Epithelial cell of prostate (primary cell): ENCODE measurements at regions not wholly inside any gene's neighbourhood (a gene's known extent, or its start where the extent isn't known, plus 50 kb on each side); places are given as distances from the start of the nearest gene placed in this dataset.
A peak's percentile ranks its signal among the peaks of the same experiment; 100 is the strongest.

Source experiments
- DNase-seq: peaks from one replicate; pipeline ENCODE4 v3.0.0-alpha.2; 2011; ENCODE audit warnings: low read depth, low spot score
- H3K27ac ChIP-seq: fragments of 450-650 bp; 2 replicates; pipeline ENCODE4 v1.5.1; 2017; ENCODE audit warnings: mild to moderate bottlenecking

GRCh38 chr4:136893573-136893972, 638.7 kb downstream of the PCDH18 start:
- no peak for DNase-seq
- H3K27ac ChIP-seq, result no peak overlapping the region

- DNase-seq, result no peak
- no peak overlapping the region for H3K27ac ChIP-seq
Observed at GRCh38 chr4:136881666-136882065, 650.6 kb downstream of the PCDH18 start.

- DNase-seq, result no peak
- H3K27ac ChIP-seq, result no peak overlapping the region
Observed at GRCh38 chr4:136873555-136873954, 658.7 kb downstream of the PCDH18 start.

- H3K27ac ChIP-seq, result no peak overlapping the region
- DNase-seq, result no peak
Observed at GRCh38 chr4:136867465-136867864, 664.8 kb downstream of the PCDH18 start.

- DNase-seq, result no peak
- H3K27ac ChIP-seq, result no peak overlapping the region
Observed at GRCh38 chr4:136865526-136865925, 666.8 kb downstream of the PCDH18 start.

- DNase-seq, result peak; percentile 2
- no peak overlapping the region for H3K27ac ChIP-seq
Observed at GRCh38 chr4:136864604-136865185, 667.6 kb downstream of the PCDH18 start.

- no peak for DNase-seq
- no peak overlapping the region for H3K27ac ChIP-seq
Observed at GRCh38 chr4:136863756-136864155, 668.5 kb downstream of the PCDH18 start.

- DNase-seq, result no peak
- H3K27ac ChIP-seq, result no peak overlapping the region
Observed at GRCh38 chr4:136862653-136863052, 669.6 kb downstream of the PCDH18 start.

- DNase-seq, result no peak
- no peak overlapping the region for H3K27ac ChIP-seq
Observed at GRCh38 chr4:136861091-136861490, 671.2 kb downstream of the PCDH18 start.

GRCh38 chr4:136858903-136859302, 673.4 kb downstream of the PCDH18 start:
- no peak overlapping the region for H3K27ac ChIP-seq
- DNase-seq, result no peak

GRCh38 chr4:136855886-136856285, 676.4 kb downstream of the PCDH18 start:
- no peak overlapping the region for H3K27ac ChIP-seq
- DNase-seq, result no peak

GRCh38 chr4:136850446-136850845, 681.8 kb downstream of the PCDH18 start:
- H3K27ac ChIP-seq, result no peak overlapping the region
- DNase-seq, result no peak

GRCh38 chr4:136847881-136848621, 684.2 kb downstream of the PCDH18 start:
- no peak for DNase-seq
- H3K27ac ChIP-seq, result no peak overlapping the region

- no peak for DNase-seq
- no peak overlapping the region for H3K27ac ChIP-seq
Observed at GRCh38 chr4:136841526-136841925, 690.8 kb downstream of the PCDH18 start.

GRCh38 chr4:136838607-136839006, 693.7 kb downstream of the PCDH18 start:
- no peak for DNase-seq
- H3K27ac ChIP-seq, result no peak overlapping the region

GRCh38 chr4:136831553-136831952, 700.7 kb downstream of the PCDH18 start:
- H3K27ac ChIP-seq, result no peak overlapping the region
- DNase-seq, result no peak

- H3K27ac ChIP-seq, result no peak overlapping the region
- no peak for DNase-seq
Observed at GRCh38 chr4:136829280-136829679, 703.0 kb downstream of the PCDH18 start.

GRCh38 chr4:136823020-136823419, 709.3 kb downstream of the PCDH18 start:
- DNase-seq, result no peak
- no peak overlapping the region for H3K27ac ChIP-seq

- DNase-seq, result no peak
- no peak overlapping the region for H3K27ac ChIP-seq
Observed at GRCh38 chr4:136818811-136819330, 713.4 kb downstream of the PCDH18 start.

GRCh38 chr4:136812100-136812880, 720.0 kb downstream of the PCDH18 start:
- no peak overlapping the region for H3K27ac ChIP-seq
- DNase-seq, result no peak

- DNase-seq, result no peak
- H3K27ac ChIP-seq, result no peak overlapping the region
Observed at GRCh38 chr4:136811496-136812077, 720.7 kb downstream of the PCDH18 start.
